GM20000 (cell line): ENCODE measurements at regions not wholly inside any gene's neighbourhood (a gene's known extent, or its start where the extent isn't known, plus 50 kb on each side); places are given as distances from the start of the nearest gene placed in this dataset.

ENCODE experiments used
- DNase-seq: peaks from one replicate; pipeline ENCODE4 v3.0.0; 2012; ENCODE audit warnings: low spot score
- TF ChIP-seq, protein P1 (sequence below): IDR thresholded peaks from 2 replicates; pipeline ENCODE4 v1.5.1; 2012; ENCODE audit warnings: mild to moderate bottlenecking, control low read depth; ENCODE audit errors: extremely low read depth, missing control alignments

GRCh38 chr17:53891726-53892125 is 69.0 kb downstream of the KIF2B start:
- TF ChIP-seq, protein P1, sequence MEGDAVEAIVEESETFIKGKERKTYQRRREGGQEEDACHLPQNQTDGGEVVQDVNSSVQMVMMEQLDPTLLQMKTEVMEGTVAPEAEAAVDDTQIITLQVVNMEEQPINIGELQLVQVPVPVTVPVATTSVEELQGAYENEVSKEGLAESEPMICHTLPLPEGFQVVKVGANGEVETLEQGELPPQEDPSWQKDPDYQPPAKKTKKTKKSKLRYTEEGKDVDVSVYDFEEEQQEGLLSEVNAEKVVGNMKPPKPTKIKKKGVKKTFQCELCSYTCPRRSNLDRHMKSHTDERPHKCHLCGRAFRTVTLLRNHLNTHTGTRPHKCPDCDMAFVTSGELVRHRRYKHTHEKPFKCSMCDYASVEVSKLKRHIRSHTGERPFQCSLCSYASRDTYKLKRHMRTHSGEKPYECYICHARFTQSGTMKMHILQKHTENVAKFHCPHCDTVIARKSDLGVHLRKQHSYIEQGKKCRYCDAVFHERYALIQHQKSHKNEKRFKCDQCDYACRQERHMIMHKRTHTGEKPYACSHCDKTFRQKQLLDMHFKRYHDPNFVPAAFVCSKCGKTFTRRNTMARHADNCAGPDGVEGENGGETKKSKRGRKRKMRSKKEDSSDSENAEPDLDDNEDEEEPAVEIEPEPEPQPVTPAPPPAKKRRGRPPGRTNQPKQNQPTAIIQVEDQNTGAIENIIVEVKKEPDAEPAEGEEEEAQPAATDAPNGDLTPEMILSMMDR, result no peak
- DNase-seq, result no peak

GRCh38 chr17:53892222-53892621 is 69.5 kb downstream of the KIF2B start:
- TF ChIP-seq, protein P1, result no peak
- no peak for DNase-seq

- no peak for DNase-seq
Observed at GRCh38 chr17:53894591-53894990, 71.9 kb downstream of the KIF2B start.

DNA sequence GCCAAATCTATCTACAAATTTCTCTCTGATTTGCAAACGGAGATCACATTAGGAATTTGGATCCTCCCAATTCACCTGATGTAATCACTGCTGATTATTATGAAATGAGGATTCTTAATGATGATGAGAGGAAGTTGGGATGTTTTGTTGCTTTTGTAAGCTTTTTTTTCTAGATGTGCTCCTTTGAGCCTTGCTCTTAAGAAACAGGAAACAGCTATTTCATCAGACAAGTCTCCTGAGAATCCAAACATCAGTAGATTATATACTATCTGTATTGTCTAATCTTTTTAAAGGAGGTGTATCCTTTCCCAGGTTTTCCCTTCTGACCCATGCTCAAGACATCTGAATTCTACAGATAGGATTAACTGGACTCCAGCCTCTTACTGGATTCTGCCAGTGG is 73.3 kb downstream of the KIF2B start:
- TF ChIP-seq, protein P1, result no peak
- no peak for DNase-seq

More at GRCh38 chr17:53894591-53894990, 71.9 kb downstream of the KIF2B start:
- TF ChIP-seq, protein P1, result no peak

- TF ChIP-seq, protein P1, result no peak
- DNase-seq, result no peak
Observed at GRCh38 chr17:53900951-53901350, 78.2 kb downstream of the KIF2B start.

- no peak for DNase-seq
- TF ChIP-seq, protein P1, result no peak
Observed at GRCh38 chr17:53907435-53907834, 84.7 kb downstream of the KIF2B start.

DNA sequence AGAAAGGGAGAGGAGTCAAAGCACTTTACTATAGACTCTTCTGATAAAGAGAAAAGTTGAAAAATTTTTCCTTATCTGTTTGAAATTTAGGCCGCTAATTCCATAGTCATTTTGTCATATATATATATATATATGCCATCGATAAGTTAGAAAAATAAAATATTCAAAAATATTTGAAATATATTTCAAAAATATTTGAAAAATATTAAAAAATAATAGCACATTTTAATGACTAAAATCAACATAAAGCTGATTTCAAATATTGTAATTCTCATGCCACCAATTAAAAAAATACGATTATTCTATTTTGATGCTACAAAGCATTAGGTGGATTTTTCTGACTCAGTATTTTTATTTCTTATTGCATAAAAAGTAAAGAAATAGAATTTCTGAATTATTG is 87.1 kb downstream of the KIF2B start:
- TF ChIP-seq, protein P1, result no peak

More for the DNA sequence above, 87.1 kb downstream of the KIF2B start:
- DNase-seq, result no peak
